ENCODE measurements at regions not wholly inside any gene's neighbourhood (a gene's known extent, or its start where the extent isn't known, plus 50 kb on each side); places are given as distances from the start of the nearest gene placed in this dataset.

- no peaks in the 10 kb centered on the region for H3K36me3 ChIP-seq (ENCODE audit: control insufficient read depth in 2 of 2, insufficient read depth in 2 of 2, low read length in 1 of 2)
- no TSS peak for BruUV-seq (replicated peaks)
- RAD21 ChIA-PET (ENCODE audit: unreplicated experiment), result no interaction called here
- no peaks in the 10 kb centered on the region for H3K4me1 ChIP-seq (ENCODE audit: control insufficient read depth, insufficient read depth, low read length)
- ATAC-seq (no peak), DNase-seq (ENCODE audit: low read depth, low spot score) (no peak), FAIRE-seq (no peak)
- no peaks in the 10 kb centered on the region for H4K20me1 ChIP-seq (ENCODE audit: control insufficient read depth, insufficient read depth)
- CTCF ChIA-PET, result no interaction called here
- in situ Hi-C loops (cut with MboI) (no loop called here), intact Hi-C loops (cut with micrococcal nuclease; ENCODE audit: unreplicated experiment) (no loop called here)
- POLR2A ChIA-PET, result no interaction called here
- TF ChIP-seq IRF4 (IDR thresholded peaks at IDR 0.05; ENCODE audit: low read depth, low read length) (no peak), PBX3 (IDR thresholded peaks at IDR 0.05; ENCODE audit: insufficient replicate concordance, low read depth, low read length) (no peak), PKNOX1 (IDR thresholded peaks at IDR 0.05) (no peak), NKRF (conservative IDR thresholded peaks at IDR 0.05) (no peak), YY1 (IDR thresholded peaks at IDR 0.05; ENCODE audit: low read depth, low read length) (no peak), IKZF2 (IDR thresholded peaks at IDR 0.05) (no peak), ZBTB4 (CRISPR knock-in tag; IDR thresholded peaks at IDR 0.05) (no peak), TARDBP (IDR thresholded peaks at IDR 0.05; ENCODE audit: borderline replicate concordance) (no peak), SIN3A (IDR thresholded peaks at IDR 0.05; ENCODE audit: low read depth, low read length) (no peak), JUNB (IDR thresholded peaks at IDR 0.05) (no peak), ZNF274 (IDR thresholded peaks at IDR 0.05; ENCODE audit: insufficient read depth, insufficient read length) (no peak), SMARCA5 (IDR thresholded peaks at IDR 0.05) (no peak), MXI1 (IDR thresholded peaks at IDR 0.05; ENCODE audit: low read depth, low read length) (no peak), LARP7 (IDR thresholded peaks at IDR 0.05) (no peak), ELK1 (IDR thresholded peaks at IDR 0.05; ENCODE audit: low read depth, low read length) (no peak), FOXK2 (IDR thresholded peaks at IDR 0.05) (no peak), ESRRA (IDR thresholded peaks at IDR 0.05; ENCODE audit: low read length) (no peak), ATF7 (IDR thresholded peaks at IDR 0.05; ENCODE audit: low read depth) (no peak), SUZ12 (IDR thresholded peaks at IDR 0.05; ENCODE audit: unreplicated experiment) (no peak), KDM1A (IDR thresholded peaks at IDR 0.05; ENCODE audit: borderline replicate concordance) (no peak)
- H2AFZ ChIP-seq (ENCODE audit: control insufficient read depth, low read depth, low read length), result no peak overlapping the region
- no peaks in the 10 kb centered on the region; a peak in 1 of 4 replicates for H3K27me3 ChIP-seq (replicated peaks in 1 of 2; ENCODE audit: control insufficient read depth in 2 of 2, insufficient read depth in 2 of 2, low read length in 1 of 2)
- no peak overlapping the region for H3K27ac ChIP-seq (ENCODE audit: control insufficient read depth, insufficient read depth)
- H3K9ac ChIP-seq (ENCODE audit: control insufficient read depth, insufficient read depth, low read length), result no peak overlapping the region
- no peaks in the 10 kb centered on the region for H3K79me2 ChIP-seq (ENCODE audit: control insufficient read depth, insufficient read depth, low read length)
- SMC1A ChIA-PET (ENCODE audit: uncharacterized antibody, unreplicated experiment), result no interaction called here
- no peak overlapping the region for H3K4me2 ChIP-seq (ENCODE audit: control insufficient read depth, insufficient read depth)
- no peaks in the 10 kb centered on the region for H3K9me3 ChIP-seq (replicated peaks; ENCODE audit: control insufficient read depth, insufficient read depth, low read length)
- 0% methylated on average over 2 of the region's 2 CpGs for WGBS (ENCODE audit: insufficient coverage, insufficient replicate concordance, low lambda C conversion rate, missing lambda C conversion rate)
- no peak overlapping the region for H3K4me3 ChIP-seq
Observed at GRCh38 chr2:67776276-67776675, 286.5 kb downstream of the C1D start.

All from GM12878 (cell line).